Spinal cord (tissue), 9 donors: ENCODE measurements at regions not wholly inside any gene's neighbourhood (a gene's known extent, or its start where the extent isn't known, plus 50 kb on each side); places are given as distances from the start of the nearest gene placed in this dataset.
A peak's percentile ranks its signal among the peaks of the same experiment; 100 is the strongest.

Source experiments
- DNase-seq, 6 donors: peaks; one replicate each; pipeline versions ENCODE4 v3.0.0 to v3.0.0-alpha.2; 2013 to 2015; ENCODE audit warnings: low spot score in 6 of 6, low read depth in 4 of 6
- H3K27ac ChIP-seq: one replicate; pipeline ENCODE4 v1.5.1; 2013; ENCODE audit warnings: low read depth, low read length, control low read depth
- H3K27me3 ChIP-seq: one replicate; pipeline ENCODE4 v1.6.1; 2013; ENCODE audit warnings: low read length; ENCODE audit not compliant: control insufficient read depth, insufficient read depth
- H3K36me3 ChIP-seq: one replicate; pipeline ENCODE4 v1.6.1; 2013; ENCODE audit warnings: low read length; ENCODE audit not compliant: control insufficient read depth, insufficient read depth
- H3K4me1 ChIP-seq: one replicate; pipeline ENCODE4 v1.6.1; 2013; ENCODE audit warnings: low read length; ENCODE audit not compliant: control insufficient read depth, insufficient read depth
- H3K4me3 ChIP-seq: one replicate; pipeline ENCODE4 v1.5.1; 2013; ENCODE audit warnings: low read depth, low read length, control low read depth
- H3K9me3 ChIP-seq: one replicate; pipeline ENCODE4 v1.6.1; 2013; ENCODE audit warnings: low read length; ENCODE audit not compliant: control insufficient read depth, insufficient read depth
- WGBS: methylation state at CpG from one replicate; pipeline ENCODE4 v1.1.5; 2013; ENCODE audit warnings: missing lambda C conversion rate; ENCODE audit not compliant: insufficient coverage; 5-methylcytosine and 5-hydroxymethylcytosine counted together
- donor health status: healthy.

DNA sequence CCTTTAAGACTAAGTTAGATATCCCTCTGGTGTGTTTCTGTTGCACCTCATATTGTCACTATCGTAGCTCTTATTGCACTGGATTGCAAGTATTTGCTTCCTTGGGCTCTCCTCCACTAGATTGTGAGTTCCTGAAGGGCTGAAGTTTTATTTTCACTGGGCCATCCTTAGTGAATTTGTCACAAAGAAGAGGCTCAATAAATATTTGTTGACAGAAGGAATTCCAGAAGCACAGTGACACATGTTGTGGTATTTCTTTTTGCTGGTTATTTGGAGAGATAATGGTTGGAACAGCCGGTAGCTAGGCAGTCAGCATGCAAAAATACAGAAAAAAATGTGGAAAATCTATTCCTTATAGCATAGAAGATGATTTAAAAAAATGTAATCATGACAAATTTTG is 129.9 kb upstream of the ZRANB2 start:
- Histone ChIP-seq H3K9me3 (no peaks in the 10 kb centered on the region), H3K27me3 (no peaks in the 10 kb centered on the region), H3K4me1 (no peaks in the 10 kb centered on the region), H3K36me3 (no peaks in the 10 kb centered on the region), H3K4me3 (no peak overlapping the region), H3K27ac (no peak overlapping the region)
- DNase-seq = no peak
- no CpG with 5 or more reads among the region's 2 CpGs for WGBS

DNA sequence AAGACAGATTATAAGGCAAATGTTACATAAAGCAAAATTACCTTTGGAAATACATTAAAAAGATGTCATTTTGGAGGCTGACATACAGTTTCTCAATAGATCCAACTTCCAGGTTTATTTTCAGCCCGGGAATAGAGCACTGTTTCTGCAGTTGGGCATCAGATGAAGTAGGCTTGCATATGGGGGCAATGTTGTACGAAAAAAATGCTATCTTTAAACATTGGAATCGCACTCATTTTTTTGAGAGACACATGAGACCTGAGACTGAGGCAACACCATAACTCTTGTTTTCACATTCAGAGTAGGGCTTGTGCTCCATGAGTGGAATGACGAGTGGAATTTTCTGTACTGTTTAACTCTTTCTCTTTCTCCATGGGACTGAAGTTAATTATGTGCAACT is 122.4 kb upstream of the ZRANB2 start:
- no CpG with 5 or more reads among the region's 4 CpGs for WGBS
- no peak overlapping the region for H3K4me3 ChIP-seq
- no peaks in the 10 kb centered on the region for H3K27me3 ChIP-seq
- H3K4me1 ChIP-seq = no peaks in the 10 kb centered on the region
- no peak overlapping the region for H3K27ac ChIP-seq
- no peaks in the 10 kb centered on the region for H3K36me3 ChIP-seq
- no peaks in the 10 kb centered on the region for H3K9me3 ChIP-seq
- DNase-seq = peak in 1 of 6 donors; percentile 49

DNA sequence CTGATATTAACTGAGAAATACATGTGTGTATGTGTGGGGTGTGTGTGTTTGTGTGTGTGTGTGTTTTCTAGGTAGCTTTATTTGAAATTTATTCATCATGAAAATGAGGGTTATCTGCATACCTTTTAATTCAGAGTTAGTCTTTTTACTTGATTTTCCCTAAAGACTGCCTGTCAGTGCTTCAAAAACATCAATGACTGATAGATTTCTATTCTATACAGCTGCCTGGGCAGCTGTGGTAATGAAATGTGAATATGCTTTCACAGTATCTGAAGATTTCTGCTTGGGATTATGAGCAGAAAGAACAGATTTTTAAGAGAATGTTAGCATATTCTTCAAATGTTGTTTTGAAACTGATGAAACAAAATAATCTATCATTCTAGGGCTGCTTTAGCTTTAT is 119.7 kb upstream of the ZRANB2 start:
- no peaks in the 10 kb centered on the region for H3K27me3 ChIP-seq
- H3K27ac ChIP-seq = no peak overlapping the region
- peak in 1 of 6 donors; percentile 39 for DNase-seq
- H3K9me3 ChIP-seq = no peaks in the 10 kb centered on the region
- no peak overlapping the region for H3K4me3 ChIP-seq
- H3K4me1 ChIP-seq = no peaks in the 10 kb centered on the region
- no peaks in the 10 kb centered on the region for H3K36me3 ChIP-seq

DNA sequence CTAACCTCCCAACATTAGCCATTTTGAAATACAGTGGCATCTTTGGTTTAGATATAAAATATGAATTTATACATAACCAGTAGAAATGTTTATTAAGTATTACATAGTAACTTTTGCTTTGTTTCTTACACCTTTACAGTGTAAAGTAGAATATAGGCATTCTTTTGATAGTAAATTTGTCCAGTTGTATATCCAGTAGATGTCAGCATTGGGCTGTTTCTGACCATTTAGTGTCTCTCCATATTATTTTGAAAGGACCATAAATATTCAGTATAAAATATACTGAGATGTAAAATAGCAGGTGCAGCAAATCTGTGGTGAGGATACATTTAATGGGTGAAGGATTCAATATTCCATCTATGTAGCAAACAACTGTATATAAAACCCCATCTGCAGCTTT is 115.8 kb upstream of the ZRANB2 start:
- H3K27ac ChIP-seq = no peak overlapping the region
- H3K36me3 ChIP-seq = no peaks in the 10 kb centered on the region
- H3K9me3 ChIP-seq = no peaks in the 10 kb centered on the region
- no peaks in the 10 kb centered on the region for H3K27me3 ChIP-seq
- no peaks in the 10 kb centered on the region for H3K4me1 ChIP-seq
- peak in 5 of 6 donors; percentile 24 to 90 (median 29) for DNase-seq
- no peak overlapping the region for H3K4me3 ChIP-seq

DNA sequence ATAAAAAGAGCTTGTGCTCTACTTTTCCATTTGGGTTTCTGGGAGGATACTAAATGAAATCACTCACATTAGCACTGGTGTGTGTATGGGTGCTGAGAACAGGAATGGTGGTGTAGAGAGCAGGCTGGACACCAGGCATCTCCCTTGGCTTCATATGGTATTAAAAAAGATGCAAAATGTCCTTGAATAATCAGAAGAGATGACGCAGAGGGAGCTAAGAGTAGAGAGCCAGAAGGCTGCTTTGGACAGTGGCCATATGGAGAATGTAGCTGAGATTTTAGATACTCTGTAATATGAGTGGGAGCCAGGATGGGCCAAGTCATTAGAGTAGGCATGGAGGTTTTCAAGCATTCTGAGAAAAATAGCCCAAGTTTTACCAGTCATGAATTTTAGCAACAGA is 112.3 kb upstream of the ZRANB2 start:
- no peak overlapping the region for H3K27ac ChIP-seq

DNA sequence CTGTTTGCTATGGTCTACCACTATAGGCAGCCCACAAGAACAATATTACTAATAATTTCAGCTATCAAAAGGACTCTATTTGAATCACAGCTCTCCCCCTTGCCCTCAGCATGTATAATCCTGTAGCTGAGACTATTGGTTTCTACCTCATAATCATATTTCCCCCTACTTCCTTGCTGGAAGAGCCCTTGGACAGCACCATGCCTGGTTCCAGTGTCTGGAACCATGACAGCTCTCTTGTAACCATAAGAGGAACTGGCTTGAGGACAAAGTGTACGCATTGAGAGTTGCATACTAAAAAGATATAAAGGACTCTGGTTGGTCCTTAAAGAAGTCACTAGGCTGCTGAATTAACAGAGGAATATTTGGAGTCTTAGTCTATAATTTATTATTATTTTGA is 110.7 kb upstream of the ZRANB2 start:
- H3K4me1 ChIP-seq = no peaks in the 10 kb centered on the region
- no peaks in the 10 kb centered on the region for H3K9me3 ChIP-seq
- H3K4me3 ChIP-seq = no peak overlapping the region
- no peak overlapping the region for H3K27ac ChIP-seq
- H3K27me3 ChIP-seq = no peaks in the 10 kb centered on the region
- no peak for DNase-seq
- WGBS = no CpG with 5 or more reads among the region's 1 CpG
- no peaks in the 10 kb centered on the region for H3K36me3 ChIP-seq

More for the DNA sequence above, 112.3 kb upstream of the ZRANB2 start:
- DNase-seq = peak in 1 of 6 donors; percentile 62
- H3K4me1 ChIP-seq = no peaks in the 10 kb centered on the region
- H3K4me3 ChIP-seq = no peak overlapping the region
- no peaks in the 10 kb centered on the region for H3K27me3 ChIP-seq
- H3K9me3 ChIP-seq = no peaks in the 10 kb centered on the region
- 89% methylated on average over 1 of the region's 1 CpG for WGBS
- H3K36me3 ChIP-seq = no peaks in the 10 kb centered on the region

DNA sequence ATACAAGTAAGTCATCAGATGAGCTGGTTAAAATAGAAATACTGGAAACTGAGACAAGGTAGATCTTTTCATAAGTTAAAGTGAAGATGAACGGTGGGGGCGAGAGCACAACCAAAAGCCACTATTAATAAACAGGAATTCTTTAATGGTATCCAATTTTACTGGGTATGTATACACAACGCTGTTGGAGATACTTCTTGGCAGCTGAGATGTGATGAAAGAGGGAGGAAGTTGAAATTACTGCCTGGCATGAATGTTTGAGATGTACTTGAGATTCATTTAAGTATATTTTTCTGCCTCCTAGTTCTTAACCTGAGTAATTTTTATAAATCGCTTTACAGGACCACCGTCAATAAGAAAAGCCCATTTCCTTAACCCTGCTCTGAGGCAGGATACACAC is 110.0 kb upstream of the ZRANB2 start:
- 100% methylated on average over 1 of the region's 5 CpGs for WGBS
- H3K4me1 ChIP-seq = no peaks in the 10 kb centered on the region
- DNase-seq = peak in 1 of 6 donors; percentile 21
- H3K27ac ChIP-seq = no peak overlapping the region
- no peaks in the 10 kb centered on the region for H3K27me3 ChIP-seq
- no peaks in the 10 kb centered on the region for H3K9me3 ChIP-seq
- H3K4me3 ChIP-seq = no peak overlapping the region
- H3K36me3 ChIP-seq = no peaks in the 10 kb centered on the region

DNA sequence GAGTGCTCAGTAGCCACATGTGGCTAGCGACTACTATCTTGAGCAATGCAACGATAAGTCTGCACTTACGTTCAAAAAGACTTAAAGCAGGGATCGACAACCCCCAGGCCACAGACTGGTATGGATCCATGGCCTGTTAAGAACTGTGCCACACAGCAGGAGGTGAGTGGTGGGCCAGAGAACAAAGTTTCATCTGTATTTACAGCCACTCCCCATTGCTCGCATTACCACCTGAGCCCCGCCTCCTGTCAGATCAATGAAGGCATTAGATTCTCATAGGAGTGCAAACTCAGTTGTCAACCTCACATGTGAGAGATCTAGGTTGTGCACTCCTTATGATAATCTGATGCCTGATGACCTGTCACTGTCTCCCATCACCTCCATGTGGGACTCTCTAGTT is 103.6 kb upstream of the ZRANB2 start:
- WGBS = 92% methylated on average over 2 of the region's 6 CpGs
- DNase-seq = no peak

DNA sequence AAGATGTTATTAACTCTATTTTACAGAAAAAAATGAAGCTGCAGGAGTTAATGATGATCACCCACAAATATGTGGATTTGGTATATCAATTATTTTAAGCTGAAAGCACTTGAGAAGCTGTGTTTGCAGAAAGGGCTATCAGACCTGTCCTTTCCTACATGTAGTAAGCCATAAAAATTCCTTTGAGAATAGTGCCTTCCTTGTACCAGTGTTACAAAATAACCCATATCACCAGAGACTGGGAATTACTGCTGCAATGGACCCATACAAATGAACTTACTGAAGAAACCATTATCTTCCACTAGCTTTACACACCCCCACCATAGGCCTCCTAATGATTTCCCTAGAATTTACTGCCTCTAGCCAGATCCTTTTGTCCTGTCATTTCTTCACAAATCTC is 99.2 kb upstream of the ZRANB2 start:
- no peaks in the 10 kb centered on the region for H3K4me1 ChIP-seq
- no peaks in the 10 kb centered on the region for H3K9me3 ChIP-seq
- H3K27me3 ChIP-seq = no peaks in the 10 kb centered on the region
- no peak overlapping the region for H3K27ac ChIP-seq
- DNase-seq = no peak
- H3K36me3 ChIP-seq = no peaks in the 10 kb centered on the region
- no peak overlapping the region for H3K4me3 ChIP-seq

More for the DNA sequence above, 103.6 kb upstream of the ZRANB2 start:
- Histone ChIP-seq H3K36me3 (no peaks in the 10 kb centered on the region), H3K9me3 (no peaks in the 10 kb centered on the region), H3K27me3 (no peaks in the 10 kb centered on the region), H3K4me1 (no peaks in the 10 kb centered on the region), H3K4me3 (no peak overlapping the region), H3K27ac (no peak overlapping the region)

DNA sequence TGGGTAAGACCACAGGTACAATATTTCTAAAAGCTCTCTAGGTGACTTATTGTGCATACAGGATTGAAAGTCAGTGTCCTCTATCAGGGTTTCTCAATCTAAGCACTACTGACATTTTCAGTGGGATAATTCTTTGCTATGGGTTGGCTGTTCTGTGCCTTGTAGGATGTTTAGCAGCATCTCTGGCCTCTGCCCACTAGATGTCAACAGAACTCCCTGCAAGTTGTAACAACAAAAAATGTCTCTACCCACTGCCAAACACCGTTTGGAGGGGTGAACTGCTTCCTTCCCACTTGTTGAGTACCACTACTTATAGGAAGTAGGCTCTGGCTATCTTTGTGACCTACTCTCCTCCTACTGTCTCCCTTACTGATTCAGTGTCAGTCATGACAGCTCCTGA is 90.1 kb upstream of the ZRANB2 start:
- WGBS = 60% methylated on average over 1 of the region's 1 CpG

More for the DNA sequence above, 90.1 kb upstream of the ZRANB2 start:
- H3K27me3 ChIP-seq = no peaks in the 10 kb centered on the region
- no peaks in the 10 kb centered on the region for H3K36me3 ChIP-seq
- H3K27ac ChIP-seq = no peak overlapping the region
- no peak overlapping the region for H3K4me3 ChIP-seq
- DNase-seq = peak in 1 of 6 donors; percentile 1
- no peaks in the 10 kb centered on the region for H3K4me1 ChIP-seq
- peaks cover 2% of the 10 kb centered on the region for H3K9me3 ChIP-seq
